WERI-Rb-1 (cell line): ENCODE measurements at regions not wholly inside any gene's neighbourhood (a gene's known extent, or its start where the extent isn't known, plus 50 kb on each side); places are given as distances from the start of the nearest gene placed in this dataset.
"Not testable (repeated sequence)": the region's sequence is repeated elsewhere in the genome, so short reads cannot be mapped to it uniquely, and the experiment has no call there.

Experiments used
- DNase-seq: peaks from one replicate; pipeline ENCODE4 v3.0.0-alpha.2; 2020
- H3K27ac ChIP-seq: fragments of 250-450 bp; sonication (Bioruptor Pico); 2 replicates; pipeline ENCODE4 v1.5.1; 2020; ENCODE audit warnings: mild to moderate bottlenecking, moderate library complexity
- H3K27me3 ChIP-seq: fragments of 250-450 bp; sonication (Bioruptor Pico); 2 replicates; pipeline ENCODE4 v1.5.1; 2021; ENCODE audit warnings: mild to moderate bottlenecking, low read depth, moderate library complexity; ENCODE audit not compliant: insufficient read depth, severe bottlenecking
- H3K36me3 ChIP-seq: fragments of 250-450 bp; sonication (Bioruptor Pico); 2 replicates; pipeline ENCODE4 v1.5.1; 2020; ENCODE audit warnings: mild to moderate bottlenecking, moderate library complexity
- H3K4me3 ChIP-seq: 2 replicates; pipeline ENCODE4 v1.5.1; 2011; ENCODE audit warnings: low read depth, mild to moderate bottlenecking, control low read depth, low read length
- H3K9me3 ChIP-seq: fragments of 250-450 bp; sonication (Bioruptor Pico); 2 replicates; pipeline ENCODE4 v1.5.1; 2021; ENCODE audit warnings: mild to moderate bottlenecking, moderate library complexity; ENCODE audit not compliant: severe bottlenecking
- CTCF ChIP-seq: IDR thresholded peaks from 2 replicates; pipeline ENCODE4 v1.5.1; 2011; ENCODE audit warnings: low read depth, mild to moderate bottlenecking, control low read depth, inconsistent platforms, low read length

DNA sequence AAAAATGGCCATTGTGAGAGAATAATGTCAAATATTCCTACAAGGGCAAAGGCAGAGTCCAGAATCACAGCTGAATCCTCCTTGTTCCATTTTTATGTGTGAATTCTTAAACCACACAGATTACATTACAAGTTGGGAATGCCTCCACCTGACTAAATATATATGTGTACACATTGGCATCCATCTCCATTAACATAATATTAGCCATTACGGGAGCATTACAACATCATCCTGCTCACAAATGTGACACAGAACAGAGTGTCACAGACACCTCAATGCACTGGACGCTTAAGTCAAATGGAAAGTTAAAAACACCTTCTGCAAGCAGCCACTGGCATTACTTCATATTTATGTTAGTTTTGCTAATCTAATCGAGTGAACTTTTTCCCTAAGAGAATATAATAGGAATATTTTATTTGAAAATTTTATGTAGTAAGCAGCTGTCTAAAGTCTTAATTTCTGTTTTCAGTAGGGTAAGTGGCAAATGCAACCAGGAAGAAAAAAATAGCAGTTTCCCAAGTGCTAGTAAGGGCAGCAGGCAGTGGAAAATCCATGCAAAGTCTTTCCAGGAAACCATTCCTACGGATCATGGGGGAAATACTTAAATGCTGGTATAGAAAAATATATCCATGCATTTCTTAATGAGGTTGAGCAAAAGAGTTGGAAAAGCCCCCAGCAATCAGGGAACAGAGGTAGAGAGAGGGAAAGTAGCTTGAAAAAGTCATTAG, 255.6 kb downstream of the OSR1 start:
- TF ChIP-seq CTCF: no peak
- Histone ChIP-seq H3K27ac (no peak overlapping the region), H3K27me3 (peaks cover 48% of the 10 kb centered on the region), H3K4me3 (no peak overlapping the region), H3K9me3 (no peaks in the 10 kb centered on the region), H3K36me3 (no peaks in the 10 kb centered on the region)
- no peak for DNase-seq

DNA sequence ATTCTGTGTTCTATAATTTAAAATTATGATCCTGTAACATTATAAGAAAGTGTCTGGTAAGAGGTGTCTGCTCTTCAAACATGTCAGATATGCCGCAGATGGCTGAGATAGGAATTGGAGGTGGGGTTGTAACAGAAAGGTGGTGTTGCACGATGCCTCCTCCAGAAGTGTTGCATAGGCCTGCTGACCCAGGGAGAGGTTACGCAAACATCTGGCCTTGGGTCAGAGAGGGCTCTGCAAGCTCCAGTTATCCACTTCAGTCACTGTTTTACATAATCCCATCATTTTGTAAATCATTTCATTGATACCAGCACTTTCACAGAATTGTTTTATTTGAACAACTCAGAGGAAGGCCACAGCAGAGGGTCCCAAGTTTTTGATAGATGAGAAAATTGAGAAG, 256.5 kb downstream of the OSR1 start:
- no peak for TF ChIP-seq CTCF
- H3K27me3 ChIP-seq: peaks cover 45% of the 10 kb centered on the region
- H3K36me3 ChIP-seq: no peaks in the 10 kb centered on the region
- no peak for DNase-seq
- H3K27ac ChIP-seq: no peak overlapping the region
- H3K4me3 ChIP-seq: no peak overlapping the region
- H3K9me3 ChIP-seq: no peaks in the 10 kb centered on the region

GRCh38 chr2:19100570-19100969, 257.9 kb downstream of the OSR1 start:
- H3K36me3 ChIP-seq: no peaks in the 10 kb centered on the region
- no peak overlapping the region for H3K27ac ChIP-seq
- no peaks in the 10 kb centered on the region for H3K9me3 ChIP-seq
- TF ChIP-seq CTCF: no peak
- DNase-seq: no peak
- H3K27me3 ChIP-seq: peaks cover 42% of the 10 kb centered on the region
- H3K4me3 ChIP-seq: no peak overlapping the region

GRCh38 chr2:19099181-19099580, 259.2 kb downstream of the OSR1 start:
- H3K27ac ChIP-seq: no peak overlapping the region
- no peaks in the 10 kb centered on the region for H3K36me3 ChIP-seq
- TF ChIP-seq CTCF: no peak
- H3K9me3 ChIP-seq: no peaks in the 10 kb centered on the region
- H3K27me3 ChIP-seq: peaks cover 34% of the 10 kb centered on the region
- no peak overlapping the region for H3K4me3 ChIP-seq
- no peak for DNase-seq

- no peaks in the 10 kb centered on the region for H3K9me3 ChIP-seq
- no peak overlapping the region for H3K27ac ChIP-seq
- no peaks in the 10 kb centered on the region for H3K36me3 ChIP-seq
- peaks cover 39% of the 10 kb centered on the region for H3K27me3 ChIP-seq
- TF ChIP-seq CTCF: no peak
- no peak overlapping the region for H3K4me3 ChIP-seq
- DNase-seq: no peak
Observed at GRCh38 chr2:19098467-19099160, 259.8 kb downstream of the OSR1 start.

- H3K4me3 ChIP-seq, H3K27ac ChIP-seq, DNase-seq, H3K9me3 ChIP-seq, H3K36me3 ChIP-seq: not testable (repeated sequence)
- H3K27me3 ChIP-seq: peaks cover 27% of the 10 kb centered on the region
Observed at GRCh38 chr2:19089476-19089875, 268.9 kb downstream of the OSR1 start.
